GM13977 (cell line): ENCODE measurements at regions not wholly inside any gene's neighbourhood (a gene's known extent, or its start where the extent isn't known, plus 50 kb on each side); places are given as distances from the start of the nearest gene placed in this dataset.
"Not testable (repeated sequence)": the region's sequence is repeated elsewhere in the genome, so short reads cannot be mapped to it uniquely, and the experiment has no call there.

Experiments
- DNase-seq: peaks from one replicate; pipeline ENCODE4 v3.0.0; 2012; ENCODE audit warnings: low spot score
- in situ Hi-C: fragments of 300-500 bp; cut with MboI; formaldehyde crosslinking; loops from one replicate; pipeline ENCODE4 v1.12.0; 2022; ENCODE audit warnings: low sequenced_read_pairs, low pct_unique_long_range_greater_than_20kb, mixed read lengths, inconsistent platforms; ENCODE audit not compliant: unreplicated experiment

GRCh38 chr18:12179029-12179428 is 75.1 kb upstream of the CIDEA start:
- in situ Hi-C loops, DNase-seq: not testable (repeated sequence)

GRCh38 chr18:12179697-12180577 is 74.2 kb upstream of the CIDEA start:
- in situ Hi-C loops, DNase-seq: not testable (repeated sequence)

- in situ Hi-C loops, DNase-seq: not testable (repeated sequence)
Observed at GRCh38 chr18:12198797-12199196, 55.4 kb upstream of the CIDEA start.

- in situ Hi-C loops = not testable (repeated sequence)
- DNase-seq = peak; percentile 19
Observed at GRCh38 chr18:12200186-12200585, 54.0 kb upstream of the CIDEA start.
